Brain microvascular endothelial cell (primary cell): ENCODE measurements at regions not wholly inside any gene's neighbourhood (a gene's known extent, or its start where the extent isn't known, plus 50 kb on each side); places are given as distances from the start of the nearest gene placed in this dataset.

Experiments
- DNase-seq: peaks from one replicate; pipeline ENCODE4 v3.0.0-alpha.2; 2020
- H3K27ac ChIP-seq: fragments of 250-450 bp; sonication (Bioruptor Pico); 2 replicates; pipeline ENCODE4 v1.5.1; 2020; ENCODE audit warnings: mild to moderate bottlenecking, moderate library complexity
- H3K27me3 ChIP-seq: fragments of 250-450 bp; sonication (Bioruptor Pico); replicated peaks from 2 replicates; pipeline ENCODE4 v1.5.1; 2020; ENCODE audit warnings: mild to moderate bottlenecking
- H3K36me3 ChIP-seq: fragments of 250-450 bp; sonication (Bioruptor Pico); replicated peaks from 2 replicates; pipeline ENCODE4 v1.5.1; 2020; ENCODE audit warnings: mild to moderate bottlenecking
- H3K4me3 ChIP-seq: 2 replicates; pipeline ENCODE4 v1.5.1; 2011; ENCODE audit warnings: low read depth, mild to moderate bottlenecking, control low read depth, low read length, moderate library complexity
- CTCF ChIP-seq: IDR thresholded peaks from 2 replicates; pipeline ENCODE4 v1.5.1; 2011; ENCODE audit warnings: low read depth, mild to moderate bottlenecking, moderate library complexity, low read length, control low read depth, inconsistent platforms; ENCODE audit errors: missing control alignments
- in situ Hi-C: cut with HindIII; loops from 2 replicates; pipeline ENCODE4 v1.10.0; 2017; ENCODE audit warnings: low sequenced_read_pairs, low pct_ligation_motif_present

DNA sequence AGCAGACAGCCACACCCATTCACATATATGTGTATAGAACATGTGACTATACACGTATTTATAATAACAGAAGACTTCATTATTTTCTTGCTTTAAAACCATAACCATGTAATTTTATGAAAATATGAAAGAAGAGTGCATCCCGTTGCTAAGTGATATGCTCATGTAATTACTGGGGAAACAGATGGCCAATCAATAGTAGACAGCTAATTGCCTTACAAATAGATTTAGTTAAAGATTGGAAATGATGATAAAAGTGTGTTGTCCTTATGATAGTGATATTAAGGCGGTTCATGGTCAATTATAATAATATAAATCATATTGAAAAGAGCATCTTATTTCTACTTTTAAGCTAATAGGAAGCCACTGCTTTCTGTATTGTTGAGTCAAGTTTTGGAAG, 95.9 kb downstream of the RFC3 start:
- no peak overlapping the region for H3K4me3 ChIP-seq
- in situ Hi-C loops: no loop called here
- TF ChIP-seq CTCF: no peak
- DNase-seq: no peak
- H3K27me3 ChIP-seq: no peaks in the 10 kb centered on the region
- no peaks in the 10 kb centered on the region for H3K36me3 ChIP-seq
- H3K27ac ChIP-seq: no peak overlapping the region

DNA sequence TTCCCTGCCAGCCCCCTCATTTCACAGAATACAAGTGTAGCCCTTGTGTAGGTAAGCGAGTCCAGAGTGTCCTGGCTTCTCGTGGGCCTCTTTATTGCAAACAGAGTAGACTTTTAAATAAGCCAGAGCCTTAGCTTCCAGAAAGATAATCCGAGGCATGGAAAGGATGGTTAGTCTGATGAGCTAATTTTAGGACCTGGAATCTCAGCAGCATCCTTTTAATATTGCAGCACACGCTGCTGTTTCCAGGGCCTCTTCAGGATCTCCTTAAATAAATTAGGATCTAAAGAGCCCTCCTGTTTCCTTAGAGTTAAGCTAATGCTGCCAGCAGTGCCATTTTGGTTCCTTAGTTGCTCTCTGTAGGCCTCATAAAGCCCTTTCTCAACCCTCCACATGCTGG, 99.2 kb downstream of the RFC3 start:
- no peak for TF ChIP-seq CTCF
- Histone ChIP-seq H3K27ac (no peak overlapping the region), H3K4me3 (no peak overlapping the region), H3K36me3 (no peaks in the 10 kb centered on the region), H3K27me3 (no peaks in the 10 kb centered on the region)
- no peak for DNase-seq
- in situ Hi-C loops: no loop called here

- in situ Hi-C loops: no loop called here
- DNase-seq: peak; percentile 71
Observed at GRCh38 chr13:33918199-33918932, 100.4 kb downstream of the RFC3 start.

DNA sequence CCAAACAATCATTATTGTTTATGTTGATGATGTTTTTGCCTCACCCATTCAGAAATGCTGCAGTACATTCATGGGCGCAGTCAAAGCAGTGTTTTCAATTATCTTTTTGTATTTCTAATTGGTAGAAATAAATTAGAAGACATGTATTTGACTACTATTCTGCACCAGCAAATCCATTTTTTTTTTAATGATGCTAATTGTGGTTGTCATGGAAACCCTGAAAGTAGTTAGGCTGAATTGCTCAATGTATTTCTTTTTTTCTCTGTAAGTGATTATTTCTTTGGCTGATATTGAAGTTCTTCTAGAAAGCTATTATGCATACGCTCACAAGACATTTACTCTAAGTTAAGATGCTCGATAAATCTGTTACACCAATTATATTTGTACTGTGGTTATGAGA, 101.2 kb downstream of the RFC3 start:
- no peak overlapping the region for H3K4me3 ChIP-seq
- in situ Hi-C loops: no loop called here

More at GRCh38 chr13:33918199-33918932, 100.4 kb downstream of the RFC3 start:
- no peak for TF ChIP-seq CTCF
- Histone ChIP-seq H3K27ac (no peak overlapping the region), H3K4me3 (no peak overlapping the region), H3K27me3 (no peaks in the 10 kb centered on the region), H3K36me3 (no peaks in the 10 kb centered on the region)

DNA sequence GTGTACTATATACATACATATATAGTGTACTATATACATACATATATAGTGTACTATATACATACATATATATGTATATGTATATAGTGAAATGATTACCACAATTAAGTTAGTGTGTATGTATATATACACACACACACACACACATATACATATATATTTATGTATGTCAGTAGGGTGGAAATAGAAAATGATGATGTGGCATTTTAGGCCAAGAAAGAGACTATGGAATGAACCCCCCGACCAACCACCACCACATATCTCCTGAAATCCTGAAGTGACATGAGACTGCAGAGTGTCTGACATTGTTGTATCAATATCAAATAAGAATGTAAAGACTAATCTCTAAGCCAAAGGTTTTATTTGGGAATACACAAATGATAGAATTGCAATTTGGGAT, 107.6 kb downstream of the RFC3 start:
- Histone ChIP-seq H3K36me3 (no peaks in the 10 kb centered on the region), H3K27ac (no peak overlapping the region), H3K27me3 (no peaks in the 10 kb centered on the region), H3K4me3 (no peak overlapping the region)
- DNase-seq: no peak
- in situ Hi-C loops: no loop called here
- no peak for TF ChIP-seq CTCF

More for the DNA sequence above, 101.2 kb downstream of the RFC3 start:
- H3K36me3 ChIP-seq: no peaks in the 10 kb centered on the region
- H3K27me3 ChIP-seq: no peaks in the 10 kb centered on the region
- H3K27ac ChIP-seq: no peak overlapping the region
- no peak for TF ChIP-seq CTCF
- no peak for DNase-seq

- no peaks in the 10 kb centered on the region for H3K36me3 ChIP-seq
- no peak overlapping the region for H3K27ac ChIP-seq
- DNase-seq: peak; percentile 14
- TF ChIP-seq CTCF: no peak
- in situ Hi-C loops: no loop called here
- H3K27me3 ChIP-seq: no peaks in the 10 kb centered on the region
- H3K4me3 ChIP-seq: no peak overlapping the region
Observed at GRCh38 chr13:33927315-33927714, 109.4 kb downstream of the RFC3 start.
